HG02938 (cell line): ENCODE measurements at regions not wholly inside any gene's neighbourhood (a gene's known extent, or its start where the extent isn't known, plus 50 kb on each side); places are given as distances from the start of the nearest gene placed in this dataset.

Experiments
- ATAC-seq: cut with Tn5 transposase; IDR thresholded peaks from one replicate; pipeline ENCODE4 v1.9.1; 2021; ENCODE audit warnings: mild to moderate bottlenecking, moderate library complexity; ENCODE audit not compliant: unreplicated experiment

GRCh38 chr3:144361002-144361401 is 389.4 kb downstream of the DIPK2A start:
- no peak for ATAC-seq

- ATAC-seq = no peak
These were observed 390.5 kb downstream of the DIPK2A start for GRCh38 chr3:144362126-144362525.

- ATAC-seq = no peak
These were observed 392.2 kb downstream of the DIPK2A start for GRCh38 chr3:144363856-144364255.

- no peak for ATAC-seq
These were observed 393.1 kb downstream of the DIPK2A start for GRCh38 chr3:144364737-144365136.

GRCh38 chr3:144369129-144369879 is 397.7 kb downstream of the DIPK2A start:
- no peak for ATAC-seq

- ATAC-seq = no peak
These were observed 403.5 kb downstream of the DIPK2A start for GRCh38 chr3:144375088-144375487.

- ATAC-seq = no peak
These were observed 409.2 kb downstream of the DIPK2A start for GRCh38 chr3:144380849-144381248.

- no peak for ATAC-seq
These were observed 410.0 kb downstream of the DIPK2A start for GRCh38 chr3:144381607-144382006.

GRCh38 chr3:144384241-144384979 is 412.8 kb downstream of the DIPK2A start:
- ATAC-seq = no peak

- ATAC-seq = no peak
These were observed 419.2 kb downstream of the DIPK2A start for GRCh38 chr3:144390786-144391185.

GRCh38 chr3:144391236-144391635 is 419.6 kb downstream of the DIPK2A start:
- ATAC-seq = no peak

- ATAC-seq = no peak
These were observed 422.4 kb downstream of the DIPK2A start for GRCh38 chr3:144394032-144394431.

GRCh38 chr3:144402430-144402829 is 430.8 kb downstream of the DIPK2A start:
- ATAC-seq = no peak

GRCh38 chr3:144403040-144403457 is 431.4 kb downstream of the DIPK2A start:
- no peak for ATAC-seq

- no peak for ATAC-seq
These were observed 435.7 kb downstream of the DIPK2A start for GRCh38 chr3:144407335-144407734.

GRCh38 chr3:144409319-144409718 is 437.7 kb downstream of the DIPK2A start:
- ATAC-seq = no peak

GRCh38 chr3:144413068-144413467 is 441.4 kb downstream of the DIPK2A start:
- ATAC-seq = no peak

- ATAC-seq = no peak
These were observed 443.9 kb downstream of the DIPK2A start for GRCh38 chr3:144415492-144415891.

- ATAC-seq = no peak
These were observed 453.0 kb downstream of the DIPK2A start for GRCh38 chr3:144424606-144425005.

GRCh38 chr3:144426366-144426765 is 454.7 kb downstream of the DIPK2A start:
- ATAC-seq = no peak

GRCh38 chr3:144426967-144427366 is 455.3 kb downstream of the DIPK2A start:
- no peak for ATAC-seq

GRCh38 chr3:144429719-144430121 is 458.1 kb downstream of the DIPK2A start:
- ATAC-seq = peak; percentile 83
